22Rv1 (cell line): ENCODE measurements at regions not wholly inside any gene's neighbourhood (a gene's known extent, or its start where the extent isn't known, plus 50 kb on each side); places are given as distances from the start of the nearest gene placed in this dataset.

Experiments used
- CTCF ChIP-seq: fragments of 450-650 bp; IDR thresholded peaks from 2 replicates; pipeline ENCODE4 v1.5.1; 2017; ENCODE audit warnings: mild to moderate bottlenecking
- ZFX ChIP-seq: fragments of 450-650 bp; IDR thresholded peaks from 2 replicates; pipeline ENCODE4 v1.6.1; 2017; ENCODE audit warnings: antibody characterized with exemption, borderline replicate concordance

GRCh38 chr20:50294164-50295088 is 103.8 kb downstream of the CEBPB start:
- TF ChIP-seq CTCF = no peak
- TF ChIP-seq ZFX = no peak
